Stomach (tissue), 4 donors: ENCODE measurements at regions not wholly inside any gene's neighbourhood (a gene's known extent, or its start where the extent isn't known, plus 50 kb on each side); places are given as distances from the start of the nearest gene placed in this dataset.

Experiments
- EP300 ChIP-seq: sonication (generic); formaldehyde crosslinking; IDR thresholded peaks from one replicate; pipeline ENCODE4 v1.6.1; 2017; ENCODE audit warnings: antibody characterized with exemption
- POLR2A ChIP-seq, 4 donors: fragments of 450-650 bp; IDR thresholded peaks; one replicate each; pipeline ENCODE4 v1.6.1; 2016; ENCODE audit warnings: antibody characterized with exemption in 4 of 4, control low read depth in 2 of 4, mild to moderate bottlenecking in 1 of 4, moderate library complexity in 1 of 4
- POLR2AphosphoS5 ChIP-seq, 3 donors: sonication (generic); formaldehyde crosslinking; IDR thresholded peaks; one replicate each; pipeline ENCODE4 v1.6.1; 2016; ENCODE audit warnings: antibody characterized with exemption in 3 of 3
- TF ChIP-seq, protein P1 (sequence below), 7 experiments: fragments of 450-650 bp in 4 of 7; fragments of 200-600 bp in 3 of 7; sonication (generic) in 3 of 7; IDR thresholded peaks; one replicate each; pipeline ENCODE4 v1.5.1; 2016 to 2019; ENCODE audit warnings: antibody characterized with exemption in 7 of 7, control low read depth in 2 of 7, mild to moderate bottlenecking in 1 of 7

- TF ChIP-seq, protein P1, sequence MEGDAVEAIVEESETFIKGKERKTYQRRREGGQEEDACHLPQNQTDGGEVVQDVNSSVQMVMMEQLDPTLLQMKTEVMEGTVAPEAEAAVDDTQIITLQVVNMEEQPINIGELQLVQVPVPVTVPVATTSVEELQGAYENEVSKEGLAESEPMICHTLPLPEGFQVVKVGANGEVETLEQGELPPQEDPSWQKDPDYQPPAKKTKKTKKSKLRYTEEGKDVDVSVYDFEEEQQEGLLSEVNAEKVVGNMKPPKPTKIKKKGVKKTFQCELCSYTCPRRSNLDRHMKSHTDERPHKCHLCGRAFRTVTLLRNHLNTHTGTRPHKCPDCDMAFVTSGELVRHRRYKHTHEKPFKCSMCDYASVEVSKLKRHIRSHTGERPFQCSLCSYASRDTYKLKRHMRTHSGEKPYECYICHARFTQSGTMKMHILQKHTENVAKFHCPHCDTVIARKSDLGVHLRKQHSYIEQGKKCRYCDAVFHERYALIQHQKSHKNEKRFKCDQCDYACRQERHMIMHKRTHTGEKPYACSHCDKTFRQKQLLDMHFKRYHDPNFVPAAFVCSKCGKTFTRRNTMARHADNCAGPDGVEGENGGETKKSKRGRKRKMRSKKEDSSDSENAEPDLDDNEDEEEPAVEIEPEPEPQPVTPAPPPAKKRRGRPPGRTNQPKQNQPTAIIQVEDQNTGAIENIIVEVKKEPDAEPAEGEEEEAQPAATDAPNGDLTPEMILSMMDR (IDR thresholded peaks at IDR 0.05): no peak
- TF ChIP-seq EP300 (no peak), POLR2AphosphoS5 (IDR thresholded peaks at IDR 0.05) (no peak), POLR2A (IDR thresholded peaks at IDR 0.05) (no peak)
These were observed 125.8 kb upstream of the NCOR2 start for GRCh38 chr12:124693111-124693723.
